DOHH2 (cell line): ENCODE measurements at regions not wholly inside any gene's neighbourhood (a gene's known extent, or its start where the extent isn't known, plus 50 kb on each side); places are given as distances from the start of the nearest gene placed in this dataset.
"Not testable (repeated sequence)": the region's sequence is repeated elsewhere in the genome, so short reads cannot be mapped to it uniquely, and the experiment has no call there.

Experiments used
- H3F3A ChIP-seq: fragments of 200-600 bp; sonication (generic), shearing (Covaris generic); 2 replicates; pipeline ENCODE4 v1.6.0; 2016; ENCODE audit warnings: antibody characterized with exemption, mild to moderate bottlenecking; ENCODE audit not compliant: control insufficient read depth, insufficient read depth
- H3K27ac ChIP-seq: fragments of 200-600 bp; sonication (generic); 2 replicates; pipeline ENCODE4 v1.5.1; 2014; ENCODE audit warnings: low read depth, mild to moderate bottlenecking, low read length, moderate library complexity
- H3K27me3 ChIP-seq: fragments of 200-600 bp; sonication (generic); 2 replicates; pipeline ENCODE4 v1.6.1; 2014; ENCODE audit warnings: mild to moderate bottlenecking, low read length, mixed read lengths; ENCODE audit not compliant: control insufficient read depth
- H3K36me3 ChIP-seq: fragments of 200-600 bp; sonication (generic); 2 replicates; pipeline ENCODE4 v1.6.1; 2014; ENCODE audit warnings: mild to moderate bottlenecking, low read length, moderate library complexity, mixed read lengths; ENCODE audit not compliant: control insufficient read depth
- H3K4me1 ChIP-seq: fragments of 200-600 bp; sonication (generic); 2 replicates; pipeline ENCODE4 v1.6.1; 2014; ENCODE audit warnings: mild to moderate bottlenecking, low read length, mixed read lengths; ENCODE audit not compliant: control insufficient read depth
- H3K4me2 ChIP-seq: fragments of 200-600 bp; sonication (generic); 2 replicates; pipeline ENCODE4 v1.6.0; 2014; ENCODE audit warnings: mild to moderate bottlenecking, low read length, moderate library complexity
- H3K4me3 ChIP-seq: fragments of 200-600 bp; sonication (generic); 2 replicates; pipeline ENCODE4 v1.5.1; 2014; ENCODE audit warnings: mild to moderate bottlenecking, low read length, mixed read lengths
- H3K79me2 ChIP-seq: fragments of 200-600 bp; sonication (generic); 2 replicates; pipeline ENCODE4 v1.6.1; 2014; ENCODE audit warnings: mild to moderate bottlenecking, low read length, mixed read lengths; ENCODE audit not compliant: control insufficient read depth
- H3K9me2 ChIP-seq: fragments of 200-600 bp; sonication (generic); replicated peaks from 2 replicates; pipeline ENCODE4 v1.6.1; 2014; ENCODE audit warnings: mild to moderate bottlenecking, low read length, mixed read lengths; ENCODE audit not compliant: control insufficient read depth
- H3K9me3 ChIP-seq: fragments of 200-600 bp; sonication (generic); 2 replicates; pipeline ENCODE4 v1.6.1; 2014; ENCODE audit warnings: antibody characterized with exemption, low read length, mixed read lengths; ENCODE audit not compliant: control insufficient read depth, insufficient read depth
- H4K20me1 ChIP-seq: fragments of 200-600 bp; sonication (generic); 2 replicates; pipeline ENCODE4 v1.6.0; 2014; ENCODE audit warnings: low read depth, mild to moderate bottlenecking, antibody characterized with exemption, low read length, moderate library complexity; ENCODE audit not compliant: control insufficient read depth, insufficient read depth
- CTCF ChIP-seq: fragments of 200-600 bp; sonication (generic); IDR thresholded peaks from one replicate; pipeline ENCODE4 v1.5.1; 2014; ENCODE audit warnings: antibody characterized with exemption, mild to moderate bottlenecking, low read depth, low read length; ENCODE audit not compliant: poor library complexity, severe bottlenecking
- EZH2phosphoT487 ChIP-seq: fragments of 200-600 bp; sonication (generic); IDR thresholded peaks from 2 replicates; pipeline ENCODE4 v1.6.1; 2017; ENCODE audit warnings: borderline replicate concordance, mild to moderate bottlenecking, antibody characterized with exemption, low read length, moderate library complexity, mixed read lengths

- no peak overlapping the region for H3K4me3 ChIP-seq
- no peaks in the 10 kb centered on the region for H3K27me3 ChIP-seq
- no peaks in the 10 kb centered on the region for H3K4me1 ChIP-seq
- H3K36me3 ChIP-seq, result no peaks in the 10 kb centered on the region
- no peaks in the 10 kb centered on the region for H3K79me2 ChIP-seq
- H3K9me2 ChIP-seq, result no peaks in the 10 kb centered on the region
- no peaks in the 10 kb centered on the region for H4K20me1 ChIP-seq
- TF ChIP-seq CTCF (no peak), EZH2phosphoT487 (no peak)
- no peak overlapping the region for H3K4me2 ChIP-seq
- no peaks in the 10 kb centered on the region for H3K9me3 ChIP-seq
- no peak overlapping the region for H3K27ac ChIP-seq
- H3F3A ChIP-seq, result no peaks in the 10 kb centered on the region
Observed at GRCh38 chr10:90245623-90246022, 544.2 kb downstream of the KIF20B start.

GRCh38 chr10:90250784-90251183 is 549.4 kb downstream of the KIF20B start:
- H4K20me1 ChIP-seq, H3K27ac ChIP-seq, H3K79me2 ChIP-seq, H3K9me3 ChIP-seq, H3K4me2 ChIP-seq, H3F3A ChIP-seq, H3K4me3 ChIP-seq, H3K9me2 ChIP-seq, H3K4me1 ChIP-seq, H3K36me3 ChIP-seq, H3K27me3 ChIP-seq: not testable (repeated sequence)

GRCh38 chr10:90269699-90270098 is 568.3 kb downstream of the KIF20B start:
- Histone ChIP-seq H3K4me1 (no peaks in the 10 kb centered on the region), H3K9me2 (no peaks in the 10 kb centered on the region), H3K4me3 (no peak overlapping the region), H3K36me3 (no peaks in the 10 kb centered on the region), H3K4me2 (no peak overlapping the region), H3K79me2 (no peaks in the 10 kb centered on the region), H3K9me3 (no peaks in the 10 kb centered on the region), H3F3A (no peaks in the 10 kb centered on the region), H4K20me1 (no peaks in the 10 kb centered on the region), H3K27ac (no peak overlapping the region), H3K27me3 (no peaks in the 10 kb centered on the region)
- no peak for TF ChIP-seq EZH2phosphoT487
- no peak for TF ChIP-seq CTCF

- no peak for TF ChIP-seq CTCF
- no peak for TF ChIP-seq EZH2phosphoT487
- Histone ChIP-seq H3K4me1 (no peaks in the 10 kb centered on the region), H3K79me2 (no peaks in the 10 kb centered on the region), H3K36me3 (no peaks in the 10 kb centered on the region), H3K27ac (no peak overlapping the region), H3K4me3 (no peak overlapping the region), H3K27me3 (no peaks in the 10 kb centered on the region), H3K9me3 (no peaks in the 10 kb centered on the region), H4K20me1 (no peaks in the 10 kb centered on the region), H3K4me2 (no peak overlapping the region), H3K9me2 (no peaks in the 10 kb centered on the region), H3F3A (no peaks in the 10 kb centered on the region)
Observed at GRCh38 chr10:90274721-90275468, 573.5 kb downstream of the KIF20B start.
